ENCODE measurements at regions not wholly inside any gene's neighbourhood (a gene's known extent, or its start where the extent isn't known, plus 50 kb on each side); places are given as distances from the start of the nearest gene placed in this dataset.

GRCh38 chr18:43780782-43781340, 503.6 kb upstream of the SYT4 start:
- TF ChIP-seq CTCF (conservative IDR thresholded peaks at IDR 0.05 in 1 of 2, IDR thresholded peaks at IDR 0.05 in 1 of 2; ENCODE audit: extremely low read depth in 1 of 2, insufficient read depth in 1 of 2, low read depth in 1 of 2, low read length in 2 of 2) (no peak), EZH2 (IDR thresholded peaks at IDR 0.05; ENCODE audit: borderline replicate concordance, low read length) (no peak)

Data from mammary epithelial cell (primary cell).